ENCODE measurements at regions not wholly inside any gene's neighbourhood (a gene's known extent, or its start where the extent isn't known, plus 50 kb on each side); places are given as distances from the start of the nearest gene placed in this dataset.

DNA sequence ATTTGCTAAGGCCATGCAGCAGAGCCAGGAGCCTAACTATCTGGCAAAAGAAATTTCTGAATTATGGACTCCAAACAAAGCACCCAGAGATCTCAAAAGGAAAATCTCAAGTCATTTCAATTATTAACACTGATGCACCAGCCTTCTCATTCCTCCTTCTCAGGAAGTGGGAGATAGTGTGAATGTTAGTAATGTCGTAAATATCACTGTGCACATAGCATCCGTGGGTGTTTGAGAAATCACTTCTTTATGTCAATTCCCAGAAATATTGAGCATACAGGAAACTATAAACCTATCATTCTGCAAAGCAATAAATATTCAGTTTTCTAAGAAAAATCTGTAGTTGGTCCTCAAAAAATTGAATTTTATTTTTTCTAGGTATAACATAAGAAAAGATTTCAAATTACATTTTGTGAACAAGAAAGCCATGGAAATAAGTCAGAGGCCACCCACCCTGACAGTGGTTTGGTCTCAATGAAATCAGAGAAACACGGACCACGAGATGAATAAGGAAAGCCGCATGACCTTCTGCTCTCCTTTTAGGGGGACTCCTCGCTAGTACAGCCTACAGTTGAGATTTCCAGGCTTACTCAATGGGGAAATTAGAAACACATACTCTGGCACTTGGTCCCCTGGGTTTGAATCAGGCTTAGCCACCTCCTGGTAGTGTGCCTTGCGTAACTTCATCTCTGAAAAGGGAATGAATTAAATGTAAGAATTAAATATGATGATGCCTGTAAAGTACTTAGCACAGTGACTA lies 120.6 kb downstream of the DIRAS2 start:
- TF ChIP-seq POLR2AphosphoS5 (IDR thresholded peaks at IDR 0.05; ENCODE audit: low read depth) (no peak), CREB1 (CRISPR knock-in tag; IDR thresholded peaks at IDR 0.05; ENCODE audit: low read depth) (no peak), JUNB (IDR thresholded peaks at IDR 0.05; ENCODE audit: unreplicated experiment) (no peak), EZH2phosphoT487 (IDR thresholded peaks at IDR 0.05; ENCODE audit: unreplicated experiment) (no peak), NANOG (IDR thresholded peaks at IDR 0.05; ENCODE audit: borderline replicate concordance) (no peak), ZNF114 (CRISPR knock-in tag; IDR thresholded peaks at IDR 0.05) (no peak), STAT1 (IDR thresholded peaks at IDR 0.05; ENCODE audit: unreplicated experiment) (no peak), ZNF331 (CRISPR knock-in tag; IDR thresholded peaks at IDR 0.05; ENCODE audit: low read depth) (no peak), EZH2 (IDR thresholded peaks at IDR 0.05; ENCODE audit: low read depth, unreplicated experiment) (no peak)
- TF ChIP-seq, protein P1, sequence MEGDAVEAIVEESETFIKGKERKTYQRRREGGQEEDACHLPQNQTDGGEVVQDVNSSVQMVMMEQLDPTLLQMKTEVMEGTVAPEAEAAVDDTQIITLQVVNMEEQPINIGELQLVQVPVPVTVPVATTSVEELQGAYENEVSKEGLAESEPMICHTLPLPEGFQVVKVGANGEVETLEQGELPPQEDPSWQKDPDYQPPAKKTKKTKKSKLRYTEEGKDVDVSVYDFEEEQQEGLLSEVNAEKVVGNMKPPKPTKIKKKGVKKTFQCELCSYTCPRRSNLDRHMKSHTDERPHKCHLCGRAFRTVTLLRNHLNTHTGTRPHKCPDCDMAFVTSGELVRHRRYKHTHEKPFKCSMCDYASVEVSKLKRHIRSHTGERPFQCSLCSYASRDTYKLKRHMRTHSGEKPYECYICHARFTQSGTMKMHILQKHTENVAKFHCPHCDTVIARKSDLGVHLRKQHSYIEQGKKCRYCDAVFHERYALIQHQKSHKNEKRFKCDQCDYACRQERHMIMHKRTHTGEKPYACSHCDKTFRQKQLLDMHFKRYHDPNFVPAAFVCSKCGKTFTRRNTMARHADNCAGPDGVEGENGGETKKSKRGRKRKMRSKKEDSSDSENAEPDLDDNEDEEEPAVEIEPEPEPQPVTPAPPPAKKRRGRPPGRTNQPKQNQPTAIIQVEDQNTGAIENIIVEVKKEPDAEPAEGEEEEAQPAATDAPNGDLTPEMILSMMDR (conservative IDR thresholded peaks at IDR 0.05; ENCODE audit: low read depth in 2 of 2): no peak
- TF ChIP-seq, protein P2, sequence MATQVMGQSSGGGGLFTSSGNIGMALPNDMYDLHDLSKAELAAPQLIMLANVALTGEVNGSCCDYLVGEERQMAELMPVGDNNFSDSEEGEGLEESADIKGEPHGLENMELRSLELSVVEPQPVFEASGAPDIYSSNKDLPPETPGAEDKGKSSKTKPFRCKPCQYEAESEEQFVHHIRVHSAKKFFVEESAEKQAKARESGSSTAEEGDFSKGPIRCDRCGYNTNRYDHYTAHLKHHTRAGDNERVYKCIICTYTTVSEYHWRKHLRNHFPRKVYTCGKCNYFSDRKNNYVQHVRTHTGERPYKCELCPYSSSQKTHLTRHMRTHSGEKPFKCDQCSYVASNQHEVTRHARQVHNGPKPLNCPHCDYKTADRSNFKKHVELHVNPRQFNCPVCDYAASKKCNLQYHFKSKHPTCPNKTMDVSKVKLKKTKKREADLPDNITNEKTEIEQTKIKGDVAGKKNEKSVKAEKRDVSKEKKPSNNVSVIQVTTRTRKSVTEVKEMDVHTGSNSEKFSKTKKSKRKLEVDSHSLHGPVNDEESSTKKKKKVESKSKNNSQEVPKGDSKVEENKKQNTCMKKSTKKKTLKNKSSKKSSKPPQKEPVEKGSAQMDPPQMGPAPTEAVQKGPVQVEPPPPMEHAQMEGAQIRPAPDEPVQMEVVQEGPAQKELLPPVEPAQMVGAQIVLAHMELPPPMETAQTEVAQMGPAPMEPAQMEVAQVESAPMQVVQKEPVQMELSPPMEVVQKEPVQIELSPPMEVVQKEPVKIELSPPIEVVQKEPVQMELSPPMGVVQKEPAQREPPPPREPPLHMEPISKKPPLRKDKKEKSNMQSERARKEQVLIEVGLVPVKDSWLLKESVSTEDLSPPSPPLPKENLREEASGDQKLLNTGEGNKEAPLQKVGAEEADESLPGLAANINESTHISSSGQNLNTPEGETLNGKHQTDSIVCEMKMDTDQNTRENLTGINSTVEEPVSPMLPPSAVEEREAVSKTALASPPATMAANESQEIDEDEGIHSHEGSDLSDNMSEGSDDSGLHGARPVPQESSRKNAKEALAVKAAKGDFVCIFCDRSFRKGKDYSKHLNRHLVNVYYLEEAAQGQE (IDR thresholded peaks at IDR 0.05; ENCODE audit: unreplicated experiment): no peak
- TF ChIP-seq, protein P3, sequence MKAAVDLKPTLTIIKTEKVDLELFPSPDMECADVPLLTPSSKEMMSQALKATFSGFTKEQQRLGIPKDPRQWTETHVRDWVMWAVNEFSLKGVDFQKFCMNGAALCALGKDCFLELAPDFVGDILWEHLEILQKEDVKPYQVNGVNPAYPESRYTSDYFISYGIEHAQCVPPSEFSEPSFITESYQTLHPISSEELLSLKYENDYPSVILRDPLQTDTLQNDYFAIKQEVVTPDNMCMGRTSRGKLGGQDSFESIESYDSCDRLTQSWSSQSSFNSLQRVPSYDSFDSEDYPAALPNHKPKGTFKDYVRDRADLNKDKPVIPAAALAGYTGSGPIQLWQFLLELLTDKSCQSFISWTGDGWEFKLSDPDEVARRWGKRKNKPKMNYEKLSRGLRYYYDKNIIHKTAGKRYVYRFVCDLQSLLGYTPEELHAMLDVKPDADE (IDR thresholded peaks at IDR 0.05): no peak
- TF ChIP-seq, protein P4, sequence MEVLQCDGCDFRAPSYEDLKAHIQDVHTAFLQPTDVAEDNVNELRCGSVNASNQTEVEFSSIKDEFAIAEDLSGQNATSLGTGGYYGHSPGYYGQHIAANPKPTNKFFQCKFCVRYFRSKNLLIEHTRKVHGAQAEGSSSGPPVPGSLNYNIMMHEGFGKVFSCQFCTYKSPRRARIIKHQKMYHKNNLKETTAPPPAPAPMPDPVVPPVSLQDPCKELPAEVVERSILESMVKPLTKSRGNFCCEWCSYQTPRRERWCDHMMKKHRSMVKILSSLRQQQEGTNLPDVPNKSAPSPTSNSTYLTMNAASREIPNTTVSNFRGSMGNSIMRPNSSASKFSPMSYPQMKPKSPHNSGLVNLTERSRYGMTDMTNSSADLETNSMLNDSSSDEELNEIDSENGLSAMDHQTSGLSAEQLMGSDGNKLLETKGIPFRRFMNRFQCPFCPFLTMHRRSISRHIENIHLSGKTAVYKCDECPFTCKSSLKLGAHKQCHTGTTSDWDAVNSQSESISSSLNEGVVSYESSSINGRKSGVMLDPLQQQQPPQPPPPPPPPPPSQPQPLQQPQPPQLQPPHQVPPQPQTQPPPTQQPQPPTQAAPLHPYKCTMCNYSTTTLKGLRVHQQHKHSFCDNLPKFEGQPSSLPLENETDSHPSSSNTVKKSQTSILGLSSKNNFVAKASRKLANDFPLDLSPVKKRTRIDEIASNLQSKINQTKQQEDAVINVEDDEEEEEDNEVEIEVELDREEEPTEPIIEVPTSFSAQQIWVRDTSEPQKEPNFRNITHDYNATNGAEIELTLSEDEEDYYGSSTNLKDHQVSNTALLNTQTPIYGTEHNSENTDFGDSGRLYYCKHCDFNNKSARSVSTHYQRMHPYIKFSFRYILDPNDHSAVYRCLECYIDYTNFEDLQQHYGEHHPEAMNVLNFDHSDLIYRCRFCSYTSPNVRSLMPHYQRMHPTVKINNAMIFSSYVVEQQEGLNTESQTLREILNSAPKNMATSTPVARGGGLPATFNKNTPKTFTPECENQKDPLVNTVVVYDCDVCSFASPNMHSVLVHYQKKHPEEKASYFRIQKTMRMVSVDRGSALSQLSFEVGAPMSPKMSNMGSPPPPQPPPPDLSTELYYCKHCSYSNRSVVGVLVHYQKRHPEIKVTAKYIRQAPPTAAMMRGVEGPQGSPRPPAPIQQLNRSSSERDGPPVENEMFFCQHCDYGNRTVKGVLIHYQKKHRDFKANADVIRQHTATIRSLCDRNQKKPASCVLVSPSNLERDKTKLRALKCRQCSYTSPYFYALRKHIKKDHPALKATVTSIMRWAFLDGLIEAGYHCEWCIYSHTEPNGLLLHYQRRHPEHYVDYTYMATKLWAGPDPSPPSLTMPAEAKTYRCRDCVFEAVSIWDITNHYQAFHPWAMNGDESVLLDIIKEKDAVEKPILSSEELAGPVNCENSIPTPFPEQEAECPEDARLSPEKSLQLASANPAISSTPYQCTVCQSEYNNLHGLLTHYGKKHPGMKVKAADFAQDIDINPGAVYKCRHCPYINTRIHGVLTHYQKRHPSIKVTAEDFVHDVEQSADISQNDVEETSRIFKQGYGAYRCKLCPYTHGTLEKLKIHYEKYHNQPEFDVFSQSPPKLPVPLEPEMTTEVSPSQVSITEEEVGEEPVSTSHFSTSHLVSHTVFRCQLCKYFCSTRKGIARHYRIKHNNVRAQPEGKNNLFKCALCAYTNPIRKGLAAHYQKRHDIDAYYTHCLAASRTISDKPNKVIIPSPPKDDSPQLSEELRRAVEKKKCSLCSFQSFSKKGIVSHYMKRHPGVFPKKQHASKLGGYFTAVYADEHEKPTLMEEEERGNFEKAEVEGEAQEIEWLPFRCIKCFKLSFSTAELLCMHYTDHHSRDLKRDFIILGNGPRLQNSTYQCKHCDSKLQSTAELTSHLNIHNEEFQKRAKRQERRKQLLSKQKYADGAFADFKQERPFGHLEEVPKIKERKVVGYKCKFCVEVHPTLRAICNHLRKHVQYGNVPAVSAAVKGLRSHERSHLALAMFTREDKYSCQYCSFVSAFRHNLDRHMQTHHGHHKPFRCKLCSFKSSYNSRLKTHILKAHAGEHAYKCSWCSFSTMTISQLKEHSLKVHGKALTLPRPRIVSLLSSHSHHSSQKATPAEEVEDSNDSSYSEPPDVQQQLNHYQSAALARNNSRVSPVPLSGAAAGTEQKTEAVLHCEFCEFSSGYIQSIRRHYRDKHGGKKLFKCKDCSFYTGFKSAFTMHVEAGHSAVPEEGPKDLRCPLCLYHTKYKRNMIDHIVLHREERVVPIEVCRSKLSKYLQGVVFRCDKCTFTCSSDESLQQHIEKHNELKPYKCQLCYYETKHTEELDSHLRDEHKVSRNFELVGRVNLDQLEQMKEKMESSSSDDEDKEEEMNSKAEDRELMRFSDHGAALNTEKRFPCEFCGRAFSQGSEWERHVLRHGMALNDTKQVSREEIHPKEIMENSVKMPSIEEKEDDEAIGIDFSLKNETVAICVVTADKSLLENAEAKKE (CRISPR knock-in tag; IDR thresholded peaks at IDR 0.05): no peak
- Mint-ChIP-seq H3K9me3 (no peaks in the 10 kb centered on the region), H3K36me3 (ENCODE audit: low read depth) (no peaks in the 10 kb centered on the region), H3K27ac (no peak overlapping the region), H3K4me1 (peaks cover 13% of the 10 kb centered on the region), H3K4me3 (no peak overlapping the region), H3K27me3 (ENCODE audit: insufficient read depth, low read depth, poor library complexity) (no peaks in the 10 kb centered on the region)
- DNase-seq (ENCODE audit: low spot score) (no peak), ATAC-seq (no peak)
- no peak overlapping the region for H3K27ac ChIP-seq (ENCODE audit: low read depth)
- H3K27me3 ChIP-seq (ENCODE audit: insufficient read depth): no peaks in the 10 kb centered on the region
- no peaks in the 10 kb centered on the region for H3F3A ChIP-seq (replicated peaks; ENCODE audit: low read depth)
- no peaks in the 10 kb centered on the region for H4K20me1 ChIP-seq (replicated peaks; ENCODE audit: insufficient read depth)
- no peaks in the 10 kb centered on the region for H3K36me3 ChIP-seq (ENCODE audit: insufficient read depth)
- peaks cover 7% of the 10 kb centered on the region; the same call in 1 of the 2 replicates for H3K4me1 ChIP-seq (ENCODE audit: insufficient read depth)
- no peak overlapping the region for H2AFZ ChIP-seq
- H3K4me2 ChIP-seq: no peak overlapping the region
- H3K9me2 ChIP-seq (ENCODE audit: insufficient read depth): no peaks in the 10 kb centered on the region
- no peaks in the 10 kb centered on the region for H3K79me2 ChIP-seq (replicated peaks; ENCODE audit: insufficient read depth)
- H3K4me3 ChIP-seq: no peak overlapping the region

Data from GM23338 (cell line).